ENCODE measurements at regions not wholly inside any gene's neighbourhood (a gene's known extent, or its start where the extent isn't known, plus 50 kb on each side); places are given as distances from the start of the nearest gene placed in this dataset.
"Not testable (repeated sequence)": the region's sequence is repeated elsewhere in the genome, so short reads cannot be mapped to it uniquely, and the experiment has no call there.

GRCh38 chr6:81517455-81517854 is 235.0 kb downstream of the TENT5A start:
- no peaks in the 10 kb centered on the region for H3K27me3 ChIP-seq (ENCODE audit: insufficient read depth, low read length)
- H3K36me3 ChIP-seq (ENCODE audit: insufficient read depth, low read length), result no peaks in the 10 kb centered on the region
- no peak overlapping the region for H3K9ac ChIP-seq (ENCODE audit: low read depth, low read length)
- no peak overlapping the region for H3K27ac ChIP-seq (ENCODE audit: low read depth, low read length)
- WGBS, result 91% methylated on average over 3 of the region's 3 CpGs
- H3K4me1 ChIP-seq (ENCODE audit: insufficient read depth, low read length), result no peaks in the 10 kb centered on the region
- H3K9me3 ChIP-seq (ENCODE audit: insufficient read depth, low read depth, low read length), result no peaks in the 10 kb centered on the region
- H3K4me3 ChIP-seq (ENCODE audit: low read length), result no peak overlapping the region

GRCh38 chr6:81515562-81516453 is 236.7 kb downstream of the TENT5A start:
- 97% methylated on average over 6 of the region's 7 CpGs for WGBS

GRCh38 chr6:81514195-81514594 is 238.3 kb downstream of the TENT5A start:
- WGBS, result 83% methylated on average over 3 of the region's 4 CpGs
- H3K27ac ChIP-seq (ENCODE audit: low read depth, low read length); H3K27me3 ChIP-seq (ENCODE audit: insufficient read depth, low read length); H3K9ac ChIP-seq (ENCODE audit: low read depth, low read length); H3K9me3 ChIP-seq (ENCODE audit: insufficient read depth, low read depth, low read length); H3K4me1 ChIP-seq (ENCODE audit: insufficient read depth, low read length); H3K36me3 ChIP-seq (ENCODE audit: insufficient read depth, low read length); H3K4me3 ChIP-seq (ENCODE audit: low read length): not testable (repeated sequence)

More at GRCh38 chr6:81515562-81516453, 236.7 kb downstream of the TENT5A start:
- no peaks in the 10 kb centered on the region for H3K9me3 ChIP-seq (ENCODE audit: insufficient read depth, low read depth, low read length)
- no peak overlapping the region for H3K27ac ChIP-seq (ENCODE audit: low read depth, low read length)
- no peaks in the 10 kb centered on the region for H3K36me3 ChIP-seq (ENCODE audit: insufficient read depth, low read length)
- H3K4me3 ChIP-seq (ENCODE audit: low read length), result no peak overlapping the region
- no peaks in the 10 kb centered on the region for H3K27me3 ChIP-seq (ENCODE audit: insufficient read depth, low read length)
- H3K4me1 ChIP-seq (ENCODE audit: insufficient read depth, low read length), result no peaks in the 10 kb centered on the region
- no peak overlapping the region for H3K9ac ChIP-seq (ENCODE audit: low read depth, low read length)

- H3K4me3 ChIP-seq (ENCODE audit: low read length), result no peak overlapping the region
- 56% methylated on average over 1 of the region's 1 CpG for WGBS
- H3K36me3 ChIP-seq (ENCODE audit: insufficient read depth, low read length), result no peaks in the 10 kb centered on the region
- no peak overlapping the region for H3K27ac ChIP-seq (ENCODE audit: low read depth, low read length)
- H3K27me3 ChIP-seq (ENCODE audit: insufficient read depth, low read length), result no peaks in the 10 kb centered on the region
- H3K4me1 ChIP-seq (ENCODE audit: insufficient read depth, low read length), result no peaks in the 10 kb centered on the region
- no peak overlapping the region for H3K9ac ChIP-seq (ENCODE audit: low read depth, low read length)
- H3K9me3 ChIP-seq (ENCODE audit: insufficient read depth, low read depth, low read length), result no peaks in the 10 kb centered on the region
Observed at GRCh38 chr6:81511423-81511822, 241.1 kb downstream of the TENT5A start.

- no peak overlapping the region for H3K9ac ChIP-seq (ENCODE audit: low read depth, low read length)
- H3K36me3 ChIP-seq (ENCODE audit: insufficient read depth, low read length), result no peaks in the 10 kb centered on the region
- no peaks in the 10 kb centered on the region for H3K27me3 ChIP-seq (ENCODE audit: insufficient read depth, low read length)
- H3K4me1 ChIP-seq (ENCODE audit: insufficient read depth, low read length), result no peaks in the 10 kb centered on the region
- H3K4me3 ChIP-seq (ENCODE audit: low read length), result no peak overlapping the region
- H3K27ac ChIP-seq (ENCODE audit: low read depth, low read length), result no peak overlapping the region
- no CpG with 5 or more reads among the region's 1 CpG for WGBS
- 0 out of 2 replicates have a peak, but pooled peaks cover under 1% of the 10 kb centered on the region for H3K9me3 ChIP-seq (ENCODE audit: insufficient read depth, low read depth, low read length)
Observed at GRCh38 chr6:81495999-81496398, 256.5 kb downstream of the TENT5A start.

- no peaks in the 10 kb centered on the region for H3K9me3 ChIP-seq (ENCODE audit: insufficient read depth, low read depth, low read length)
- no peak overlapping the region for H3K4me3 ChIP-seq (ENCODE audit: low read length)
- H3K27ac ChIP-seq (ENCODE audit: low read depth, low read length), result no peak overlapping the region
- H3K27me3 ChIP-seq (ENCODE audit: insufficient read depth, low read length), result no peaks in the 10 kb centered on the region
- H3K9ac ChIP-seq (ENCODE audit: low read depth, low read length), result no peak overlapping the region
- no peaks in the 10 kb centered on the region for H3K4me1 ChIP-seq (ENCODE audit: insufficient read depth, low read length)
- H3K36me3 ChIP-seq (ENCODE audit: insufficient read depth, low read length), result no peaks in the 10 kb centered on the region
Observed at GRCh38 chr6:81491454-81492101, 260.9 kb downstream of the TENT5A start.

- H3K9me3 ChIP-seq (ENCODE audit: insufficient read depth, low read depth, low read length), result no peaks in the 10 kb centered on the region
- H3K9ac ChIP-seq (ENCODE audit: low read depth, low read length), result no peak overlapping the region
- no peak overlapping the region for H3K4me3 ChIP-seq (ENCODE audit: low read length)
- WGBS, result 100% methylated on average over 1 of the region's 1 CpG
- no peaks in the 10 kb centered on the region for H3K36me3 ChIP-seq (ENCODE audit: insufficient read depth, low read length)
- no peaks in the 10 kb centered on the region for H3K27me3 ChIP-seq (ENCODE audit: insufficient read depth, low read length)
- H3K4me1 ChIP-seq (ENCODE audit: insufficient read depth, low read length), result no peaks in the 10 kb centered on the region
- no peak overlapping the region for H3K27ac ChIP-seq (ENCODE audit: low read depth, low read length)
Observed at GRCh38 chr6:81487489-81487888, 265.0 kb downstream of the TENT5A start.

- WGBS, result 86% methylated on average over 1 of the region's 1 CpG
Observed at GRCh38 chr6:81486234-81486633, 266.2 kb downstream of the TENT5A start.

GRCh38 chr6:81485395-81485794 is 267.1 kb downstream of the TENT5A start:
- H3K9ac ChIP-seq (ENCODE audit: low read depth, low read length), result no peak overlapping the region
- no peak overlapping the region for H3K4me3 ChIP-seq (ENCODE audit: low read length)
- H3K27me3 ChIP-seq (ENCODE audit: insufficient read depth, low read length), result no peaks in the 10 kb centered on the region
- H3K27ac ChIP-seq (ENCODE audit: low read depth, low read length), result no peak overlapping the region
- H3K36me3 ChIP-seq (ENCODE audit: insufficient read depth, low read length), result no peaks in the 10 kb centered on the region
- H3K9me3 ChIP-seq (ENCODE audit: insufficient read depth, low read depth, low read length), result no peaks in the 10 kb centered on the region
- no peaks in the 10 kb centered on the region for H3K4me1 ChIP-seq (ENCODE audit: insufficient read depth, low read length)

More at GRCh38 chr6:81486234-81486633, 266.2 kb downstream of the TENT5A start:
- no peaks in the 10 kb centered on the region for H3K4me1 ChIP-seq (ENCODE audit: insufficient read depth, low read length)
- H3K27ac ChIP-seq (ENCODE audit: low read depth, low read length), result no peak overlapping the region
- H3K36me3 ChIP-seq (ENCODE audit: insufficient read depth, low read length), result no peaks in the 10 kb centered on the region
- H3K27me3 ChIP-seq (ENCODE audit: insufficient read depth, low read length), result no peaks in the 10 kb centered on the region
- no peaks in the 10 kb centered on the region for H3K9me3 ChIP-seq (ENCODE audit: insufficient read depth, low read depth, low read length)
- H3K9ac ChIP-seq (ENCODE audit: low read depth, low read length), result no peak overlapping the region
- no peak overlapping the region for H3K4me3 ChIP-seq (ENCODE audit: low read length)

- Histone ChIP-seq H3K27me3 (ENCODE audit: insufficient read depth, low read length) (no peaks in the 10 kb centered on the region), H3K9ac (ENCODE audit: low read depth, low read length) (no peak overlapping the region), H3K27ac (ENCODE audit: low read depth, low read length) (no peak overlapping the region), H3K4me3 (ENCODE audit: low read length) (no peak overlapping the region), H3K36me3 (ENCODE audit: insufficient read depth, low read length) (no peaks in the 10 kb centered on the region), H3K9me3 (ENCODE audit: insufficient read depth, low read depth, low read length) (no peaks in the 10 kb centered on the region), H3K4me1 (ENCODE audit: insufficient read depth, low read length) (no peaks in the 10 kb centered on the region)
Observed at GRCh38 chr6:81484251-81484650, 268.2 kb downstream of the TENT5A start.

GRCh38 chr6:81480139-81480538 is 272.3 kb downstream of the TENT5A start:
- Histone ChIP-seq H3K9ac (ENCODE audit: low read depth, low read length) (no peak overlapping the region), H3K4me1 (ENCODE audit: insufficient read depth, low read length) (no peaks in the 10 kb centered on the region), H3K36me3 (ENCODE audit: insufficient read depth, low read length) (no peaks in the 10 kb centered on the region), H3K27me3 (ENCODE audit: insufficient read depth, low read length) (no peaks in the 10 kb centered on the region), H3K4me3 (ENCODE audit: low read length) (no peak overlapping the region), H3K27ac (ENCODE audit: low read depth, low read length) (no peak overlapping the region), H3K9me3 (ENCODE audit: insufficient read depth, low read depth, low read length) (no peaks in the 10 kb centered on the region)
